GM21447 (cell line): ENCODE measurements at regions not wholly inside any gene's neighbourhood (a gene's known extent, or its start where the extent isn't known, plus 50 kb on each side); places are given as distances from the start of the nearest gene placed in this dataset.

Experiments
- ATAC-seq: cut with Tn5 transposase; IDR thresholded peaks from one replicate; pipeline ENCODE4 v1.9.1; 2021; ENCODE audit not compliant: unreplicated experiment

DNA sequence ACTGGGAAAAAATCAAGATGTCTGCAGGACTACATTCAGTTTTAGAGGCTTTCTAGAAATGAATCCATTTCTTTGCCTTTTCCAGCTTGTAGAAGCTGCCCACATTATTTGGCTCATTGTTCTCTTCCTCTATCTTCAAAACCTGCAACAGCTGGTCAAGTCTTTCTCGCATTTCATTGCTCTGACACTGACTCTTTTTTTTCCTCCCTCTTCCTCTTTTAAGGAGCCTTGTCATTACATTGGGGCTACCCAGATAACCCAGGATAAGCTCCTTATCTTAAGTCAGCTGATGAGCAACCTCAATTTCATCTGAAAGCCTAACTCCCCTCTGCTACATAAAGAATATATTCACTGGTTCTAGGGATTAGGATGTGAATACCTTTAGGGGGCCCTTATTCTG is 53.2 kb upstream of the CEP162 start:
- ATAC-seq = no peak

DNA sequence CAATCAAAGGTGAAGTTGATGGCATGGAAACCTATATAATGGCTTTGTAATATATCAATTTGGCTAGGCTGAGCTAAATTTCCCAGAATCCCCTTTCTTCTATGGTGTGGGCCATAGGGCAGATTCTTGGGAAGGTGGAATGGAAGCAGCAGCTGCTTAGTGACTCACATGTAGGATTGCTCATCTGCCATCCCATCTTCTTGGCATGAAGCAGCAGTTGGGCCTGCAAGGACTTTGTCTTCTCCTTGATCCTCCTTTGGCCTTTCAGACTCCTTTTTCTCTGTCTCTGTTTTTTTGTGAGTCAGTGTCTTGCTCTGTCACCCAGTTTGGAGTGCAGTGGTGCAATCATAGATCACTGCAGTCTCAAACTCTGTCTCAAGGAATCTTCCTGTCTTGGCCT is 52.6 kb upstream of the CEP162 start:
- no peak for ATAC-seq

DNA sequence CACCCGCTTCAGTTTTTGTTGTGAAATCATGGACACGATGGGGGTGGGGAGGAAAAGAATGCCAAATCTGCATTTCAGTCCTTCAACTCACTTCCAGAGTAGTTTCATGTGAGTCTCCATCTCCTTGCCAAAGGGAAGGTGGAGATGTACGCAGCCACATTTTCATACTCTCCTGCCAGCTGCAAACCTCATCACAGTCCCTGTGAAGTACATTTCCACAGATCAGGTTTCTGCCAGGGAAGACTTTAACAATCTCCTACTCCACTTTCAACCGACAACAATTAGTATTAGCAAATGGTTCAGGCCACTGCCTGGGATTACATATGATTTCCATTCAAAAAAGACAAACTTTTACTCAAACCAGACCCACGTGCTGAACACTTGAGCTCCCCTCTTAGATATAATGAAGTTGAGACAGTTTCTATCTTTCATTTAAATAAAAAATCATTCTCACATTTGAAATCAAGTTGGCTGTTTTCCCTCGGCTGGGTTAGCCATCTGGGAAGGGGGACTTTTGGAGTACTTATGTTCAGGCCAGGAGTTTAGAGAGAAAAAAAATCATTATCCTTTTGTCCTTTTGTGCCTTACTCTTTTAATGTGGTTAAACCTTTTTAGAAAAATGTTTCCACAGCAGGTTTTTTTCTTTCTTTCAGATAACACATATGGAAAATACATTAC is 51.0 kb upstream of the CEP162 start:
- no peak for ATAC-seq
